HCT116 (cell line): ENCODE measurements at regions not wholly inside any gene's neighbourhood (a gene's known extent, or its start where the extent isn't known, plus 50 kb on each side); places are given as distances from the start of the nearest gene placed in this dataset.

ENCODE experiments used
- EZH2 ChIP-seq: fragments of 200-600 bp; sonication (generic); IDR thresholded peaks from 2 replicates; pipeline ENCODE4 v1.6.1; 2017; ENCODE audit warnings: antibody characterized with exemption, mixed run types
- POLR2A ChIP-seq: IDR thresholded peaks from 2 replicates; pipeline ENCODE4 v1.7.0; 2011; ENCODE audit warnings: borderline replicate concordance; ENCODE audit not compliant: insufficient read depth, insufficient read length; ENCODE audit errors: extremely low read depth
- TF ChIP-seq, protein P1 (sequence below), 3 experiments: fragments of 200-600 bp in 1 of 3; sonication (generic) in 1 of 3; IDR thresholded peaks in 2 of 3; conservative IDR thresholded peaks in 1 of 3; 2 replicates each; pipeline ENCODE4 v1.5.1; 2012 to 2017; ENCODE audit warnings: low read depth in 2 of 3, low read length in 2 of 3, antibody characterized with exemption in 1 of 3, borderline replicate concordance in 1 of 3, control low read depth in 1 of 3, mild to moderate bottlenecking in 1 of 3, mixed read lengths in 1 of 3, mixed run types in 1 of 3, moderate library complexity in 1 of 3; ENCODE audit not compliant: insufficient read depth in 1 of 3
- TF ChIP-seq, protein P2 (sequence below): IDR thresholded peaks from 2 replicates; pipeline ENCODE4 v1.6.1; 2012

GRCh38 chr18:55866886-55867285, 278.9 kb upstream of the TCF4 start:
- TF ChIP-seq EZH2 (no peak), POLR2A (no peak)
- TF ChIP-seq, protein P1, sequence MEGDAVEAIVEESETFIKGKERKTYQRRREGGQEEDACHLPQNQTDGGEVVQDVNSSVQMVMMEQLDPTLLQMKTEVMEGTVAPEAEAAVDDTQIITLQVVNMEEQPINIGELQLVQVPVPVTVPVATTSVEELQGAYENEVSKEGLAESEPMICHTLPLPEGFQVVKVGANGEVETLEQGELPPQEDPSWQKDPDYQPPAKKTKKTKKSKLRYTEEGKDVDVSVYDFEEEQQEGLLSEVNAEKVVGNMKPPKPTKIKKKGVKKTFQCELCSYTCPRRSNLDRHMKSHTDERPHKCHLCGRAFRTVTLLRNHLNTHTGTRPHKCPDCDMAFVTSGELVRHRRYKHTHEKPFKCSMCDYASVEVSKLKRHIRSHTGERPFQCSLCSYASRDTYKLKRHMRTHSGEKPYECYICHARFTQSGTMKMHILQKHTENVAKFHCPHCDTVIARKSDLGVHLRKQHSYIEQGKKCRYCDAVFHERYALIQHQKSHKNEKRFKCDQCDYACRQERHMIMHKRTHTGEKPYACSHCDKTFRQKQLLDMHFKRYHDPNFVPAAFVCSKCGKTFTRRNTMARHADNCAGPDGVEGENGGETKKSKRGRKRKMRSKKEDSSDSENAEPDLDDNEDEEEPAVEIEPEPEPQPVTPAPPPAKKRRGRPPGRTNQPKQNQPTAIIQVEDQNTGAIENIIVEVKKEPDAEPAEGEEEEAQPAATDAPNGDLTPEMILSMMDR (IDR thresholded peaks at IDR 0.05 in 2 of 3, conservative IDR thresholded peaks at IDR 0.05 in 1 of 3; ENCODE audit: borderline replicate concordance in 1 of 3, insufficient read depth in 1 of 3, low read depth in 2 of 3, low read length in 2 of 3): no peak
- TF ChIP-seq, protein P2, sequence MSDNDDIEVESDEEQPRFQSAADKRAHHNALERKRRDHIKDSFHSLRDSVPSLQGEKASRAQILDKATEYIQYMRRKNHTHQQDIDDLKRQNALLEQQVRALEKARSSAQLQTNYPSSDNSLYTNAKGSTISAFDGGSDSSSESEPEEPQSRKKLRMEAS: no peak
